ENCODE measurements at regions not wholly inside any gene's neighbourhood (a gene's known extent, or its start where the extent isn't known, plus 50 kb on each side); places are given as distances from the start of the nearest gene placed in this dataset.
"Not testable (repeated sequence)": the region's sequence is repeated elsewhere in the genome, so short reads cannot be mapped to it uniquely, and the experiment has no call there.

- H3K27ac Mint-ChIP-seq (ENCODE audit: unreplicated experiment); H3K36me3 Mint-ChIP-seq (ENCODE audit: low read depth); DNase-seq (ENCODE audit: low spot score); H3K4me3 Mint-ChIP-seq (ENCODE audit: unreplicated experiment); H3K27me3 Mint-ChIP-seq (ENCODE audit: low read depth); H3K4me1 Mint-ChIP-seq (ENCODE audit: low read depth): not testable (repeated sequence)
- peaks cover 13% of the 10 kb centered on the region for H3K9me3 Mint-ChIP-seq (ENCODE audit: low read depth)
Observed at GRCh38 chr3:130201272-130201671, 119.6 kb downstream of the ALG1L2 start.

GRCh38 chr3:130203633-130204032 lies 122.0 kb downstream of the ALG1L2 start:
- H3K27me3 Mint-ChIP-seq (ENCODE audit: low read depth); H3K36me3 Mint-ChIP-seq (ENCODE audit: low read depth); DNase-seq (ENCODE audit: low spot score); H3K4me1 Mint-ChIP-seq (ENCODE audit: low read depth); H3K4me3 Mint-ChIP-seq (ENCODE audit: unreplicated experiment); H3K27ac Mint-ChIP-seq (ENCODE audit: unreplicated experiment): not testable (repeated sequence)
- H3K9me3 Mint-ChIP-seq (ENCODE audit: low read depth), result peaks cover 13% of the 10 kb centered on the region

GRCh38 chr3:130227540-130227939 lies 117.9 kb upstream of the COL6A5 start:
- no peak overlapping the region for H3K4me3 Mint-ChIP-seq (ENCODE audit: unreplicated experiment)
- peaks cover 20% of the 10 kb centered on the region for H3K27me3 Mint-ChIP-seq (ENCODE audit: low read depth)
- H3K9me3 Mint-ChIP-seq (ENCODE audit: low read depth), result no peaks in the 10 kb centered on the region
- TF ChIP-seq CTCF (IDR thresholded peaks at IDR 0.05), result no peak
- H3K4me1 Mint-ChIP-seq (ENCODE audit: low read depth), result no peaks in the 10 kb centered on the region
- no peak for DNase-seq (ENCODE audit: low spot score)
- H3K27ac Mint-ChIP-seq (ENCODE audit: unreplicated experiment), result no peak overlapping the region
- H3K36me3 Mint-ChIP-seq (ENCODE audit: low read depth), result no peaks in the 10 kb centered on the region

GRCh38 chr3:130242850-130243569 lies 102.5 kb upstream of the COL6A5 start:
- H3K9me3 Mint-ChIP-seq (ENCODE audit: low read depth), result no peaks in the 10 kb centered on the region
- peaks cover 17% of the 10 kb centered on the region for H3K27me3 Mint-ChIP-seq (ENCODE audit: low read depth)
- H3K4me1 Mint-ChIP-seq (ENCODE audit: low read depth), result no peaks in the 10 kb centered on the region
- no peak for DNase-seq (ENCODE audit: low spot score)
- no peak overlapping the region for H3K4me3 Mint-ChIP-seq (ENCODE audit: unreplicated experiment)
- TF ChIP-seq CTCF (IDR thresholded peaks at IDR 0.05), result peak; percentile 71
- H3K36me3 Mint-ChIP-seq (ENCODE audit: low read depth), result no peaks in the 10 kb centered on the region
- H3K27ac Mint-ChIP-seq (ENCODE audit: unreplicated experiment), result no peak overlapping the region

GRCh38 chr3:130243808-130244207 lies 101.7 kb upstream of the COL6A5 start:
- Mint-ChIP-seq H3K4me3 (ENCODE audit: unreplicated experiment) (no peak overlapping the region), H3K27me3 (ENCODE audit: low read depth) (peaks cover 19% of the 10 kb centered on the region), H3K27ac (ENCODE audit: unreplicated experiment) (no peak overlapping the region), H3K4me1 (ENCODE audit: low read depth) (no peaks in the 10 kb centered on the region), H3K9me3 (ENCODE audit: low read depth) (no peaks in the 10 kb centered on the region), H3K36me3 (ENCODE audit: low read depth) (no peaks in the 10 kb centered on the region)
- DNase-seq (ENCODE audit: low spot score), result no peak
- TF ChIP-seq CTCF (IDR thresholded peaks at IDR 0.05), result no peak

GRCh38 chr3:130250982-130251381 lies 94.5 kb upstream of the COL6A5 start:
- Mint-ChIP-seq H3K9me3 (ENCODE audit: low read depth) (no peaks in the 10 kb centered on the region), H3K36me3 (ENCODE audit: low read depth) (no peaks in the 10 kb centered on the region), H3K4me1 (ENCODE audit: low read depth) (no peaks in the 10 kb centered on the region), H3K27me3 (ENCODE audit: low read depth) (peaks cover 24% of the 10 kb centered on the region), H3K27ac (ENCODE audit: unreplicated experiment) (no peak overlapping the region), H3K4me3 (ENCODE audit: unreplicated experiment) (no peak overlapping the region)
- peak; percentile 78 for DNase-seq (ENCODE audit: low spot score)
- no peak for TF ChIP-seq CTCF (IDR thresholded peaks at IDR 0.05)
